ENCODE measurements at regions not wholly inside any gene's neighbourhood (a gene's known extent, or its start where the extent isn't known, plus 50 kb on each side); places are given as distances from the start of the nearest gene placed in this dataset.

GRCh38 chr7:13737563-13737962, 251.9 kb downstream of the ETV1 start:
- no peak for TF ChIP-seq CTCF (IDR thresholded peaks at IDR 0.05 in 2 of 3, conservative IDR thresholded peaks at IDR 0.05 in 1 of 3; ENCODE audit: borderline replicate concordance in 1 of 3, insufficient read depth in 1 of 3, low read depth in 2 of 3, low read length in 2 of 3)
- TF ChIP-seq EZH2 (IDR thresholded peaks at IDR 0.05), result no peak
- no peak for TF ChIP-seq SIN3A (IDR thresholded peaks at IDR 0.05; ENCODE audit: low read depth)
- TF ChIP-seq POLR2A (IDR thresholded peaks at IDR 0.05; ENCODE audit: borderline replicate concordance, extremely low read depth, insufficient read depth, insufficient read length), result no peak
- TF ChIP-seq RAD21 (IDR thresholded peaks at IDR 0.05; ENCODE audit: low read depth), result no peak
- TF ChIP-seq REST (IDR thresholded peaks at IDR 0.05; ENCODE audit: low read depth), result no peak
- TF ChIP-seq EZH2phosphoT487 (IDR thresholded peaks at IDR 0.05; ENCODE audit: borderline replicate concordance), result no peak
- TF ChIP-seq SP1 (IDR thresholded peaks at IDR 0.05; ENCODE audit: low read depth), result no peak
- TF ChIP-seq FOSL1 (IDR thresholded peaks at IDR 0.05; ENCODE audit: low read depth), result no peak
- no peak for TF ChIP-seq YY1 (IDR thresholded peaks at IDR 0.05; ENCODE audit: extremely low read depth, insufficient replicate concordance, low read depth, low read length)
- TF ChIP-seq ZBTB33 (IDR thresholded peaks at IDR 0.05; ENCODE audit: extremely low read depth, insufficient replicate concordance, low read length), result no peak

Measured in HCT116 (cell line).